ENCODE measurements at regions not wholly inside any gene's neighbourhood (a gene's known extent, or its start where the extent isn't known, plus 50 kb on each side); places are given as distances from the start of the nearest gene placed in this dataset.

DNA sequence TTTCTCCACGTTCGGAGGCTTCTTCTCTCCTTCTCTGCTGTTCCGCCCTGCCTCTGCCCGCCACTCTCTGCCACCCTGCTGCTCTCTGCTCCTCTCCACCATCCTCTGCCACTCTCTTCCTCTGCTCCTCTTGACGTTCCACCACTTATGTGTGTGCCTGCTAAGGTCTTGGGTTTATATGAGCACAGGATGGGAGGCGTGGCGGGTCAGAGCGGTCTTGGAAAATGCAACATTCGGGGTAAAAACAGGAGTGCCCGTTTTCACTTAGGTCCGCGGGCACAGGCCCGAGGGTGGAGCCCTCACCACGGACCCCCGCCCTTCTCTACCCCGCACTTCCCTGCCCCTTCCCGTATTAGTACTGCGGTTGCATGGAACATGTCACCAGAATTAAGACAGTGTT, 114.4 kb upstream of the FBXL7 start:
- WGBS, 2 donors: 85 to 93% methylated on average over 16 to 17 of the region's 18 CpGs
- Histone ChIP-seq H3K27me3 (no peaks in the 10 kb centered on the region), H3K36me3 (no peaks in the 10 kb centered on the region), H3K4me3 (no peak overlapping the region), H3K27ac (no peak overlapping the region), H3K9me3 (no peaks in the 10 kb centered on the region), H3K4me1 (no peaks in the 10 kb centered on the region)
- intact Hi-C loops (cut with DNase I): no loop called here
- no peak for TF ChIP-seq POLR2A (IDR thresholded peaks at IDR 0.05)
- TF ChIP-seq, protein P1, sequence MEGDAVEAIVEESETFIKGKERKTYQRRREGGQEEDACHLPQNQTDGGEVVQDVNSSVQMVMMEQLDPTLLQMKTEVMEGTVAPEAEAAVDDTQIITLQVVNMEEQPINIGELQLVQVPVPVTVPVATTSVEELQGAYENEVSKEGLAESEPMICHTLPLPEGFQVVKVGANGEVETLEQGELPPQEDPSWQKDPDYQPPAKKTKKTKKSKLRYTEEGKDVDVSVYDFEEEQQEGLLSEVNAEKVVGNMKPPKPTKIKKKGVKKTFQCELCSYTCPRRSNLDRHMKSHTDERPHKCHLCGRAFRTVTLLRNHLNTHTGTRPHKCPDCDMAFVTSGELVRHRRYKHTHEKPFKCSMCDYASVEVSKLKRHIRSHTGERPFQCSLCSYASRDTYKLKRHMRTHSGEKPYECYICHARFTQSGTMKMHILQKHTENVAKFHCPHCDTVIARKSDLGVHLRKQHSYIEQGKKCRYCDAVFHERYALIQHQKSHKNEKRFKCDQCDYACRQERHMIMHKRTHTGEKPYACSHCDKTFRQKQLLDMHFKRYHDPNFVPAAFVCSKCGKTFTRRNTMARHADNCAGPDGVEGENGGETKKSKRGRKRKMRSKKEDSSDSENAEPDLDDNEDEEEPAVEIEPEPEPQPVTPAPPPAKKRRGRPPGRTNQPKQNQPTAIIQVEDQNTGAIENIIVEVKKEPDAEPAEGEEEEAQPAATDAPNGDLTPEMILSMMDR (IDR thresholded peaks at IDR 0.05): no peak
- no peak for DNase-seq

DNA sequence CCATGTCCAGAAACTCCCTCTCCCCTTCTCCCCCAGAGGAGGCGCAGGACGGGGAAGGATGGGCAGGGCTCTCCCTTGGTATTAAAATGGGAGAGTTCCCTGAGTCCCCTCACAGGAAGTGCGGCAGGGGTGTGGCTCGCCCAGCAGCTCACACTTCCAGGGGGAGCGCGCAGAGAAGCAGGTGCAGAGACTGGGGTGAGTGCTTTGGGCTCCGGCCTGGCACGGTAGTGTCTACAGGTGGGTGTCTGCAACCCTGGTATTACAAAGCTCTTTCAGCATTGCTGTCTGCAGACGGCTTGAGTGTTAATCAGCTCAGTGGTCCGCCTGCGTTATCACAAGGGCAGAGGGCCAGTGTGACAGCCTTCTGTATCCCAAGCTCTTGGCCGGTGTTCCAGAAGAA, 114.9 kb upstream of the FBXL7 start:
- Histone ChIP-seq H3K27ac (no peak overlapping the region), H3K4me1 (no peaks in the 10 kb centered on the region), H3K9me3 (no peaks in the 10 kb centered on the region), H3K27me3 (no peaks in the 10 kb centered on the region), H3K36me3 (no peaks in the 10 kb centered on the region), H3K4me3 (no peak overlapping the region)
- intact Hi-C loops (cut with DNase I): no loop called here
- no peak for DNase-seq
- WGBS, 2 donors: 80 to 90% methylated on average over 1 to 2 of the region's 12 CpGs
- TF ChIP-seq POLR2A (IDR thresholded peaks at IDR 0.05): no peak
- TF ChIP-seq, protein P1 (IDR thresholded peaks at IDR 0.05): no peak

DNA sequence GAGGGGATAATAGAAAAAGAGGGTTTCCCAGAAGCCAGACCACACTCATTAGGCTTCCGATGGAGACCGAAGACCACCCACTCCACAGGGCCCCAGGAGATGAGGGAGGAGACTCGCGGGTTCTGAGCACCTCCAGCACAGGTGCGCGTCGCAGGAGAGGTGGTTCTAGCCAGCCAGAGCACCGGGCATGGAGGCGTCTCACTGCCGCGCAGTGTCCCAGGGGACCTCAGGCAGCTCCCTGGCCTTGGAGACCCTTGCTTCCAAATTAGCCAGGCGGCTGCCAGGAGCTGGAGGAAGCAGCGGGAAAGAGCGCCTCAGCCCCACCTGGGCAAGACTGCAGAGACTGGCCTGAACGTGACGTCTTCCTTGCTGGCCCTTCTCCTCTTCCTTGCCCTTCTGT, 115.4 kb upstream of the FBXL7 start:
- Histone ChIP-seq H3K27ac (no peak overlapping the region), H3K9me3 (no peaks in the 10 kb centered on the region), H3K4me3 (no peak overlapping the region), H3K27me3 (no peaks in the 10 kb centered on the region), H3K4me1 (no peaks in the 10 kb centered on the region), H3K36me3 (no peaks in the 10 kb centered on the region)
- DNase-seq: no peak
- intact Hi-C loops (cut with DNase I): no loop called here
- WGBS, 2 donors: 97% methylated on average over 7 of the region's 16 CpGs; no CpG with 5 or more reads in 1 of the 2 donors
- TF ChIP-seq, protein P1 (IDR thresholded peaks at IDR 0.05): no peak
- no peak for TF ChIP-seq POLR2A (IDR thresholded peaks at IDR 0.05)

DNA sequence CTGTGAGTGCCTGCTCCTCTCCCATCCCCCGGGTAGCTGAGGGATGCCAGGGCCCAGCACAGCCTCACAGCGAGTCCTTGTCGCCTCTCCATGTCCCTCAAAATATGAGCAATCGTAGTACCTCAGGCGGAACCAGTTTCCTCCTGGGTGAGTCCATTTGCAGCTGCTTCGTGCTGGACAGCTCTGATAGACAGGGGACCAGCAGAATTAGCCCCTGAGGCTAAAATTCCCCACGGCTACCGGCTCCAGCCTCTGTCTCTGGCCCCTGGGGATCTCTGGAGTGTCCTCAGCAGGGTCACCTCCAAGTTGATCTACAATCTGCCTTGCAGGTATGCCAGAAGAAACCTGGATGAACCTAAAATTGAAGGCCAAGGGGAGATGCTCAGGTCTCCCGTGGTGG, 115.8 kb upstream of the FBXL7 start:
- WGBS, 2 donors: 76 to 84% methylated on average over 4 to 8 of the region's 9 CpGs
- Histone ChIP-seq H3K4me1 (no peaks in the 10 kb centered on the region), H3K36me3 (no peaks in the 10 kb centered on the region), H3K27me3 (no peaks in the 10 kb centered on the region), H3K27ac (no peak overlapping the region), H3K9me3 (no peaks in the 10 kb centered on the region), H3K4me3 (no peak overlapping the region)
- TF ChIP-seq POLR2A (IDR thresholded peaks at IDR 0.05): no peak
- TF ChIP-seq, protein P1 (IDR thresholded peaks at IDR 0.05): no peak
- DNase-seq: no peak
- intact Hi-C loops (cut with DNase I): no loop called here

DNA sequence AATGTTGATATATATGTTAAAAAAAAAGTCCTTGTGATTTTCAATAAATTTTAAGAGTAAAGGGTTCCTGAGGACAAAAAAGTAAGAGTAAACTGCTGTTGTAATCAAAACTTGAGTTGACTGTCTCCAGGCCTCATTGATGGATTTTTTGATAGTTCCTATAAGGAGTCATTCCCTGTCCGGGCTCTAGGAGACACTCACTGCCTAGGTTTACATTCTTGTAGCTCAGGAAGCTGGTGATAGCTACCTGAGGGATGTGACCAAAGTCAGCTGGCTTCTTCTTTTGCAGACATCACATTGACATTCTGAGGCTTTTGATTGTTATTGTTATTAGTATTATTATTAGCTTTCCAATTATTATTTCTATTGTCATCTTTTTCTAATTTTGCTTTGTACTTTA, 116.5 kb upstream of the FBXL7 start:
- Histone ChIP-seq H3K36me3 (no peaks in the 10 kb centered on the region), H3K4me1 (no peaks in the 10 kb centered on the region), H3K4me3 (no peak overlapping the region), H3K9me3 (no peaks in the 10 kb centered on the region), H3K27ac (no peak overlapping the region), H3K27me3 (no peaks in the 10 kb centered on the region)
- no peak for TF ChIP-seq POLR2A (IDR thresholded peaks at IDR 0.05)
- TF ChIP-seq, protein P1 (IDR thresholded peaks at IDR 0.05): peak in 2 of 6 experiments; percentile 26 to 43
- 10 to 59% methylated on average over 1 of the region's 1 CpG for WGBS, 2 donors
- no peak for DNase-seq
- intact Hi-C loops (cut with DNase I): no loop called here

Measured in esophagus squamous epithelium (tissue), 5 donors.